GM23338 (cell line): ENCODE measurements at regions not wholly inside any gene's neighbourhood (a gene's known extent, or its start where the extent isn't known, plus 50 kb on each side); places are given as distances from the start of the nearest gene placed in this dataset.

Experiments
- JUNB ChIP-seq: IDR thresholded peaks from one replicate; pipeline ENCODE4 v1.6.1; 2016; ENCODE audit warnings: antibody characterized with exemption; ENCODE audit not compliant: unreplicated experiment
- POLR2AphosphoS5 ChIP-seq: IDR thresholded peaks from 2 replicates; pipeline ENCODE4 v1.6.1; 2016; ENCODE audit warnings: antibody characterized with exemption, low read depth
- TF ChIP-seq, protein P1 (sequence below), 2 experiments: fragments of 200-600 bp in 1 of 2; sonication (generic) in 1 of 2; conservative IDR thresholded peaks; 2 replicates each; pipeline versions ENCODE4 v1.5.1 to v1.6.1; 2016 to 2017; ENCODE audit warnings: antibody characterized with exemption in 2 of 2, low read depth in 2 of 2, mild to moderate bottlenecking in 2 of 2, moderate library complexity in 1 of 2

DNA sequence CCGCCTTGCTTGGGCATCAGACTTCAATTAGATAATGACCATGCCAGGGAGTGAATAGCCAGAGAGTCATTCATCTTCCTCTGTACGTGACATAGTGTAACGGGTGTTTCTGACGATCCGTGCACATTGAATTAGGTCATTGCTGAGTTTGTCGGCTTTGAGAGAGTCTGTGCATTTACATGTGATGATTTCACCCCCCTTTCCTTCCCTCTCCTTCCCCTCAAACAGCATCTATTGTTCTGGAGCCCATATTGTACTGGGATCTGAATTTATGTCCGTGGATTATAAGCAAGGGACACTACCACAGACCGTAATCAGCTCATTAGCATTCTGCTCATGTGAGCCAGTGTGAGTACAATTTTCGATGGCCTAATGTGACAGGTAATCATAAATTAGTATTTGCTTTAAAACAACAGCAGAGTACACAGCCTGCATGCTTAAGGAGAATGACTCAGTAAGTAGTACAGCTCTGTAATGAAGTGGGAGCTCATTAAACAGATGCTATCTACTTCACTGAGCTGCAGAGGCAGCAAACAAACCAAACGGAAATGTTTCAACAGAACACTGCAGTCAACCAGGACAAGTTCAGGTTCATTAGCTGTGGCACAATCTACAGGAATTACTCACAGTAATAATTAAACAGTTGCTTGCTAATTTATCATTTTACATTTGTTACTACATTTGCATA, 302.1 kb downstream of the CSNK1G3 start:
- TF ChIP-seq, protein P1, sequence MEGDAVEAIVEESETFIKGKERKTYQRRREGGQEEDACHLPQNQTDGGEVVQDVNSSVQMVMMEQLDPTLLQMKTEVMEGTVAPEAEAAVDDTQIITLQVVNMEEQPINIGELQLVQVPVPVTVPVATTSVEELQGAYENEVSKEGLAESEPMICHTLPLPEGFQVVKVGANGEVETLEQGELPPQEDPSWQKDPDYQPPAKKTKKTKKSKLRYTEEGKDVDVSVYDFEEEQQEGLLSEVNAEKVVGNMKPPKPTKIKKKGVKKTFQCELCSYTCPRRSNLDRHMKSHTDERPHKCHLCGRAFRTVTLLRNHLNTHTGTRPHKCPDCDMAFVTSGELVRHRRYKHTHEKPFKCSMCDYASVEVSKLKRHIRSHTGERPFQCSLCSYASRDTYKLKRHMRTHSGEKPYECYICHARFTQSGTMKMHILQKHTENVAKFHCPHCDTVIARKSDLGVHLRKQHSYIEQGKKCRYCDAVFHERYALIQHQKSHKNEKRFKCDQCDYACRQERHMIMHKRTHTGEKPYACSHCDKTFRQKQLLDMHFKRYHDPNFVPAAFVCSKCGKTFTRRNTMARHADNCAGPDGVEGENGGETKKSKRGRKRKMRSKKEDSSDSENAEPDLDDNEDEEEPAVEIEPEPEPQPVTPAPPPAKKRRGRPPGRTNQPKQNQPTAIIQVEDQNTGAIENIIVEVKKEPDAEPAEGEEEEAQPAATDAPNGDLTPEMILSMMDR (conservative IDR thresholded peaks at IDR 0.05; ENCODE audit: low read depth in 2 of 2) = no peak
- no peak for TF ChIP-seq POLR2AphosphoS5
- no peak for TF ChIP-seq JUNB
